ENCODE measurements at regions not wholly inside any gene's neighbourhood (a gene's known extent, or its start where the extent isn't known, plus 50 kb on each side); places are given as distances from the start of the nearest gene placed in this dataset.

GRCh38 chr5:96123418-96123817 is 161.8 kb upstream of the ELL2 start:
- TF ChIP-seq, protein P1, sequence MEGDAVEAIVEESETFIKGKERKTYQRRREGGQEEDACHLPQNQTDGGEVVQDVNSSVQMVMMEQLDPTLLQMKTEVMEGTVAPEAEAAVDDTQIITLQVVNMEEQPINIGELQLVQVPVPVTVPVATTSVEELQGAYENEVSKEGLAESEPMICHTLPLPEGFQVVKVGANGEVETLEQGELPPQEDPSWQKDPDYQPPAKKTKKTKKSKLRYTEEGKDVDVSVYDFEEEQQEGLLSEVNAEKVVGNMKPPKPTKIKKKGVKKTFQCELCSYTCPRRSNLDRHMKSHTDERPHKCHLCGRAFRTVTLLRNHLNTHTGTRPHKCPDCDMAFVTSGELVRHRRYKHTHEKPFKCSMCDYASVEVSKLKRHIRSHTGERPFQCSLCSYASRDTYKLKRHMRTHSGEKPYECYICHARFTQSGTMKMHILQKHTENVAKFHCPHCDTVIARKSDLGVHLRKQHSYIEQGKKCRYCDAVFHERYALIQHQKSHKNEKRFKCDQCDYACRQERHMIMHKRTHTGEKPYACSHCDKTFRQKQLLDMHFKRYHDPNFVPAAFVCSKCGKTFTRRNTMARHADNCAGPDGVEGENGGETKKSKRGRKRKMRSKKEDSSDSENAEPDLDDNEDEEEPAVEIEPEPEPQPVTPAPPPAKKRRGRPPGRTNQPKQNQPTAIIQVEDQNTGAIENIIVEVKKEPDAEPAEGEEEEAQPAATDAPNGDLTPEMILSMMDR (IDR thresholded peaks at IDR 0.05) = no peak
- TF ChIP-seq POLR2A (IDR thresholded peaks at IDR 0.05) = no peak
